Astrocyte of the spinal cord (primary cell): ENCODE measurements at regions not wholly inside any gene's neighbourhood (a gene's known extent, or its start where the extent isn't known, plus 50 kb on each side); places are given as distances from the start of the nearest gene placed in this dataset.

Experiments used
- DNase-seq: peaks from one replicate; pipeline ENCODE4 v3.0.0; 2011; ENCODE audit warnings: low read depth, low spot score
- H3K4me3 ChIP-seq: 2 replicates; pipeline ENCODE4 v1.5.1; 2011; ENCODE audit warnings: low read depth, mild to moderate bottlenecking, low read length, moderate library complexity
- in situ Hi-C: cut with HindIII; loops from 2 replicates; pipeline ENCODE4 v1.10.0; 2017; ENCODE audit warnings: low sequenced_read_pairs
- TF ChIP-seq, protein P1 (sequence below): IDR thresholded peaks from 2 replicates; pipeline ENCODE4 v1.5.1; 2012; ENCODE audit warnings: low read depth, mild to moderate bottlenecking, low read length, inconsistent platforms

GRCh38 chr13:85486663-85487062 lies 312.6 kb downstream of the SLITRK6 start:
- TF ChIP-seq, protein P1, sequence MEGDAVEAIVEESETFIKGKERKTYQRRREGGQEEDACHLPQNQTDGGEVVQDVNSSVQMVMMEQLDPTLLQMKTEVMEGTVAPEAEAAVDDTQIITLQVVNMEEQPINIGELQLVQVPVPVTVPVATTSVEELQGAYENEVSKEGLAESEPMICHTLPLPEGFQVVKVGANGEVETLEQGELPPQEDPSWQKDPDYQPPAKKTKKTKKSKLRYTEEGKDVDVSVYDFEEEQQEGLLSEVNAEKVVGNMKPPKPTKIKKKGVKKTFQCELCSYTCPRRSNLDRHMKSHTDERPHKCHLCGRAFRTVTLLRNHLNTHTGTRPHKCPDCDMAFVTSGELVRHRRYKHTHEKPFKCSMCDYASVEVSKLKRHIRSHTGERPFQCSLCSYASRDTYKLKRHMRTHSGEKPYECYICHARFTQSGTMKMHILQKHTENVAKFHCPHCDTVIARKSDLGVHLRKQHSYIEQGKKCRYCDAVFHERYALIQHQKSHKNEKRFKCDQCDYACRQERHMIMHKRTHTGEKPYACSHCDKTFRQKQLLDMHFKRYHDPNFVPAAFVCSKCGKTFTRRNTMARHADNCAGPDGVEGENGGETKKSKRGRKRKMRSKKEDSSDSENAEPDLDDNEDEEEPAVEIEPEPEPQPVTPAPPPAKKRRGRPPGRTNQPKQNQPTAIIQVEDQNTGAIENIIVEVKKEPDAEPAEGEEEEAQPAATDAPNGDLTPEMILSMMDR: no peak
- H3K4me3 ChIP-seq: no peak overlapping the region
- in situ Hi-C loops: no loop called here
- no peak for DNase-seq

DNA sequence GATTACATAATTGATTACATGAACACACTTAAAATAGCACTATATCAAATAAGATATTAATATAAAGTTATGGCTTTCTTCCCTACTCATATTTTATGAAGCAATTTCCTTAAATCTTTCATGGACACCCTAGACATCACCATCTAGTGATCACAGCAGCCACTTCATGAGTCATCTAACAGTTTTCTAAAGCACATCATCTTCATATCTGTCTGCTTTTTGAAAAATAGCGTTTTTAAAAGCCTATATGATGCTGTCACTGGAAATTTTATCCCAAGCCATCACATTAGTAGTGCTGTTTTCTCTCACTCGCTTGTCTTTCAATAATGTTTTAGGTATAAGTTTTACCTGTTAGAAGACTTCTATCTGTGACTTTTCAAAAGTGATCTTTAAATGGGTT lies 326.1 kb downstream of the SLITRK6 start:
- H3K4me3 ChIP-seq: no peak overlapping the region

GRCh38 chr13:85469320-85469719 lies 329.9 kb downstream of the SLITRK6 start:
- TF ChIP-seq, protein P1: no peak
- in situ Hi-C loops: no loop called here
- DNase-seq: no peak
- no peak overlapping the region for H3K4me3 ChIP-seq

More for the DNA sequence above, 326.1 kb downstream of the SLITRK6 start:
- DNase-seq: no peak
- in situ Hi-C loops: no loop called here
- TF ChIP-seq, protein P1: no peak

- no peak overlapping the region for H3K4me3 ChIP-seq
- DNase-seq: no peak
- TF ChIP-seq, protein P1: no peak
- in situ Hi-C loops: no loop called here
Observed at GRCh38 chr13:85462792-85463425, 336.3 kb downstream of the SLITRK6 start.

GRCh38 chr13:85461621-85462020 lies 337.6 kb downstream of the SLITRK6 start:
- DNase-seq: no peak
- no peak overlapping the region for H3K4me3 ChIP-seq
- in situ Hi-C loops: no loop called here
- TF ChIP-seq, protein P1: no peak

DNA sequence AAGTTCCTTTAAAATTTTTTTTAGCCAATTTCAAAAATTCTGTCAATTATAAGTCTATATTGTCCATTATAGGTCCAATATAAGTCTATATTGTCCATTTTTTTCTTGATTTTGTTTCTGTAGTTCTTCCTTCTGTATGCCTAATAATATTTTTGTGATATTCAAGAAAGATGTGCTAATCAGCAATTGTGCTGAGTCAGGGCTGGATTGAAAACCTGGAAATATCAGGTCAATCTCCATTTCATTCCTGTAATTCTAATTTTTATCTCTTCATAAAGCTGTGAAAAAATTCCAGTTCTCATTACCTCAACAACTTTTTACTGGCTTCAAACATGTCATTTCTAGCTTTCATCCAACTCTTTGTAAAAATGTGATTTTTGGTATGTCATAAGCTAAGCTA lies 353.7 kb downstream of the SLITRK6 start:
- DNase-seq: no peak
- no peak overlapping the region for H3K4me3 ChIP-seq
- in situ Hi-C loops: no loop called here
- TF ChIP-seq, protein P1: no peak
